ENCODE measurements at regions not wholly inside any gene's neighbourhood (a gene's known extent, or its start where the extent isn't known, plus 50 kb on each side); places are given as distances from the start of the nearest gene placed in this dataset.
"Not testable (repeated sequence)": the region's sequence is repeated elsewhere in the genome, so short reads cannot be mapped to it uniquely, and the experiment has no call there.

- DNase-seq (ENCODE audit: low spot score), result no peak
These were observed 398.3 kb upstream of the ATP10A start for GRCh38 chr15:26261413-26261812.

GRCh38 chr15:26260517-26261133 is 397.5 kb upstream of the ATP10A start:
- DNase-seq (ENCODE audit: low spot score), result peak; percentile 3

GRCh38 chr15:26259581-26259980 is 396.5 kb upstream of the ATP10A start:
- no peak for DNase-seq (ENCODE audit: low spot score)

- not testable (repeated sequence) for DNase-seq (ENCODE audit: low spot score)
These were observed 381.7 kb upstream of the ATP10A start for GRCh38 chr15:26244782-26245181.

- DNase-seq (ENCODE audit: low spot score), result no peak
These were observed 380.3 kb upstream of the ATP10A start for GRCh38 chr15:26243382-26243781.

GRCh38 chr15:26242565-26243071 is 379.5 kb upstream of the ATP10A start:
- no peak for DNase-seq (ENCODE audit: low spot score)

GRCh38 chr15:26235864-26236263 is 372.7 kb upstream of the ATP10A start:
- DNase-seq (ENCODE audit: low spot score), result no peak

GRCh38 chr15:26234976-26235767 is 372.0 kb upstream of the ATP10A start:
- no peak for DNase-seq (ENCODE audit: low spot score)

- no peak for DNase-seq (ENCODE audit: low spot score)
These were observed 369.6 kb upstream of the ATP10A start for GRCh38 chr15:26232691-26233090.

GRCh38 chr15:26231096-26231495 is 368.0 kb upstream of the ATP10A start:
- no peak for DNase-seq (ENCODE audit: low spot score)

GRCh38 chr15:26224266-26224665 is 361.1 kb upstream of the ATP10A start:
- no peak for DNase-seq (ENCODE audit: low spot score)

- no peak for DNase-seq (ENCODE audit: low spot score)
These were observed 360.6 kb upstream of the ATP10A start for GRCh38 chr15:26223720-26224119.

- no peak for DNase-seq (ENCODE audit: low spot score)
These were observed 359.7 kb upstream of the ATP10A start for GRCh38 chr15:26222781-26223180.

GRCh38 chr15:26217043-26217442 is 353.9 kb upstream of the ATP10A start:
- DNase-seq (ENCODE audit: low spot score), result not testable (repeated sequence)

GRCh38 chr15:26214290-26214689 is 351.2 kb upstream of the ATP10A start:
- no peak for DNase-seq (ENCODE audit: low spot score)

- DNase-seq (ENCODE audit: low spot score), result no peak
These were observed 350.3 kb upstream of the ATP10A start for GRCh38 chr15:26213427-26213826.

- no peak for DNase-seq (ENCODE audit: low spot score)
These were observed 349.0 kb upstream of the ATP10A start for GRCh38 chr15:26212109-26212508.

GRCh38 chr15:26210980-26211379 is 347.9 kb upstream of the ATP10A start:
- no peak for DNase-seq (ENCODE audit: low spot score)

- DNase-seq (ENCODE audit: low spot score), result no peak
These were observed 338.2 kb upstream of the ATP10A start for GRCh38 chr15:26201177-26201858.

GRCh38 chr15:26200427-26200826 is 337.3 kb upstream of the ATP10A start:
- no peak for DNase-seq (ENCODE audit: low spot score)

- DNase-seq (ENCODE audit: low spot score), result no peak
These were observed 334.6 kb upstream of the ATP10A start for GRCh38 chr15:26197719-26198118.

- DNase-seq (ENCODE audit: low spot score), result no peak
These were observed 333.9 kb upstream of the ATP10A start for GRCh38 chr15:26197060-26197459.

GRCh38 chr15:26191193-26191592 is 328.1 kb upstream of the ATP10A start:
- DNase-seq (ENCODE audit: low spot score), result no peak
